MV-4-11 (cell line): ENCODE measurements at regions not wholly inside any gene's neighbourhood (a gene's known extent, or its start where the extent isn't known, plus 50 kb on each side); places are given as distances from the start of the nearest gene placed in this dataset.

Source experiments
- DNase-seq: peaks from one replicate; lab custom pipeline; 2025; lab: John Stamatoyannopoulos, UW

DNA sequence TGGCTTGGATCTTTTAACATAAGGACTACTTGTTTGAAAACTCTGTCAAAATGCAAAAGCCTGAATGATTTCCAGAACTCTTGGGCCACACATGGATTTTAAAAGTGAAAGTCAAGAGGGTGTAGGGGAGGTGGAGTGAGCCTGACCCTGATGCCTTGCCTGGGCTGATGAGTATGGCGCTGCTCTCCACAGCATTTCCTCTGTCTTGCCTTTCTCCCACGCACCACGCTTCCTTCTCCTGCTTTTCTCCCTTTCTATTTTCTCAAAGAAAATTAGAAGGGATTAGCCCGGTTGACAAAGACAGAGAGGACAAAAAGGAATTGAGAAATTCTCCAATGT is 207.0 kb upstream of the CCDC68 start:
- DNase-seq, result no peak

DNA sequence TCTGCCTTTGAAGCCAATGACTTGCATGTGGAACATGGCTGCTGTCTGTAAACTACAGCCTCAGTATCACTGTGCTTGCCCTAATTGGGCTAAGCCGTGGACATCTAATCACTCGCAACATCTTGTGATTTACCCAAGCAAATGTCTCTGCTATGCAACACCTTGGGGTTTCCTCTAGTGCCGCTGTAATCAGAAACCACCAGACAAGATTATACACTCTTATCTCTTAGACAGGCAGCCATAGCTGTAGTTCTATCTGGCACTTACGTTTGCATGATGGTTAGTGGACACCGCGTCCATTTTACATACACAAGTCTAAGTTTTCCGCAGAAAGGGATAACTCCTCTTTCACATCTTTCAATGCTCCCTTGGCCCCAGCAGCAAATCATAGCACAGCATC is 204.3 kb upstream of the CCDC68 start:
- DNase-seq, result no peak

DNA sequence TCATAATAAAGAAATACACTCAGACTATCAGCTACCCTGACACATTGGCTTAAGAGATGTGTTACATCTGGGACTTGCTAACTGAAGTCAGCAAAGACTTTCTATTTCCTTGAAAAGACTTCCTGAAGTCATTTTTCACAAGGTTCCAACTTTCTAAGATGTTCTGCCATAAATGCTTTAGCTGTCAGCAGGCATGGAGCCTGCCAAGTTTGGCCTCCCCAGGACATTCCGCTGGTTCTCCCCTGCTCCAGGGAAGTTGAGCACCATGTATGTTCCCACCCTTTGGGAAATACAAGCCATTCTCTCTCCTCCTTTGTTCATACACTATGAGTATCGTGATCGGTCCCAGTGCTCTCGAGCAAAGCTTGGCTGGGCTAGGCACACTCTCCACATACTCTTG is 202.7 kb upstream of the CCDC68 start:
- DNase-seq, result no peak

DNA sequence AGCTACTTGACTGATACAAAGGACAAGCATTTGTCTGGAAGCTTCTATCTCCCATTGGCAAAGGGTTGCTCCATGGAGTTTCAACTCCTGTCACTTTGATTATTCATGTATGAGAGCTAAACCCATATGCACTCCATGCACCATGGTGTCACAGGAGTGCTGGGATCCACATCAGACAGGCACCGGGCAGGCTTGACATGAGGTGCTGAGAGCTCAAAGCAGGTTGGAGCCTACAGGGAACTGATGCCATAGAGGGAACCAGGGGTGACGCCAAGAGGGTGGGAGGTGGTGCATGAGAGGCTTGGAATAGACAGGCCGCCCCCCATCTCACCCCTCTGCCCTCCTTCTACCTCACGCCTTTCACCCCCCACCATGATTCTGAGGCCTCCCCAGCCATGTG is 199.8 kb upstream of the CCDC68 start:
- DNase-seq, result no peak

DNA sequence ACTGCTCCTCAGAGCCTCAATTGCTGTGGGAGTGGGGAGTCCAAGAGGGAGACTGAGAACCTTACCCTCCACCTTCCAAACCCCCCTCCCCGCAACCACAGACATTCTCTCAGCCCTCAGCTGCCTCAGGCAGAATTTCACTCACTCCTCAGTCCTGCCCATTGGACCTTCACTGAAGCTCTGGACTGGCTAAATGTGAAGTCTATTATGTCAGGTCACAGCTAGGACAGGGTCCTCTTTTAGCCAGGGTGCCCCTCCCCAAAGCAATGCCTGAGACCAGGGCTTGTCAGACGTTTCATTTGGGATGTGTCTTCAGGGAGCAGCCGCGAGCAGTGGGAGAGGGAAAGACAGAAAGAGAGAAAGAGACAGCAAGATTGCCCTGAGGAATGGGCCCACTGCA is 199.3 kb upstream of the CCDC68 start:
- DNase-seq, result no peak

DNA sequence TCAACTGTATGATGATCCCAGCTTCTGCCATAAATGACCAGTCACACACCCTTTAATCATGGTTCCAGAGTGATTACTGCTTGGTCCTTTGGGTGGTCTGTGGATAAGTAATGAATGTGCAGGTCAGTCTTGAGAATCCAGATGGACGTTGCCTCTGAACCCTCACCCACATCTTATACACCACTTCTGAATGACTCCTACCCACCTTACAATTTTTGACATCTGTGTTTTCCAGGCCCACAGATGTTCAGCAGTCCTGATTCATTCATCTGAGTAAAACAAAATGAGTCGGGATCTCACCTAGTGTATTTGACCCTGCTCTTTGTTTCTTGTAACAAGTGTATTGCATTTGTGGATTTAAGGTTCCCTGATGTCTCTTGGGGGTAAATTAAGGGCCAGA is 194.1 kb upstream of the CCDC68 start:
- DNase-seq, result no peak

DNA sequence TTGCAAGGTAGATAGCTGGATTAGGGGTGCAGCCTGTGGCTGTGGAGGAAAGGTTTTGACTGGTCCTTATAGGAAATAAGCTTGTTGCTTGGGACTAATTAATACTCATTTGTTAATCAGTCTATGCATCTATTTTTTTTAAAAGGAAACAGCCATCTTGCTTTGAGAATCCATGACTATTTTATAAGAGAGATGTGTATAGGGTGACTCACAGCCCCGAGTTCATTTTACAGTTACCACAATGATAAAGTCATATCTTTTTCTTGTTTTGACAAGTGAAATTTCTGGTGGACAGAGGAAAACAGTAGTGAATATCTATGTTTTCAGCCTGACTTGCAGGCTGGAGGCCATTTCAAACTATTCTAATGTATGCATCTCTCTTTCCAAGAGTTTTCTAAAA is 193.5 kb upstream of the CCDC68 start:
- DNase-seq, result no peak

DNA sequence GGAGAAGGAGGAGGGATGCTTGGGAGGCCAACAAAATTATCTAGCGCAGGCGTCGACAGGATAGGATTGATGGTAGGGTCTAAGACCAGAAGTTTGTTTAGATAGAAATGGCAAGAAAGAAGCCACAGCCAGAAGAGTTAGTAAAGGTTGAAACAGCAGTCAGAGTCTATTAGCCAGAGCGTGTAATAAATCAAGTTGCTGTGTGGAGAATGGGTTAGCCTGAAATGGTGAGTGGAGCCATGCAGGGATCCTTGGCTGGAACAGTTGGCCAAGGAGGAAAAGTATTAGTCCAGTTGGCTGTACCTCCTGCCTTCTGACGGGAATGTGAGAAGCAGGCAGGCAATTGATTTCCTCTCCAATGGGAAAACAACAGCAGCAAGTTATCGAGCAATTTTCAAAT is 190.7 kb upstream of the CCDC68 start:
- no peak for DNase-seq

DNA sequence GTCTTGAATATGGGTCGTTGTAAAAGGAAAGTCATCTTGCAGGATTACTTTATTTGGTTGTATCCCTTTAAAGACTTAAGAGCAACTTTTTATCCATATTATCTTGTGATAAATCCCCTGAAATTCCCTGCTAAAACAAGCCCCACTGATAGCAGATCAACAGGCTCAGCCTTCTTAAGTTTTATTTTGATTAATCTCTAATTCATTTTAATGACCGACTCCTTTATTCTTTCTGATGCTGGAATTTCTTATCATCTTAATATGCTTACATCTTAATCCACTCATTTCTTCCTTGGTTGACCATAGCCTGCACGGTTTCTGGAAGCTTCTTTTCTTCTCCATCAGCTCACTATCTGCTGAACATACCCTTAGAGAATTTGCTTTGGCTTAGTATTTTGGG is 188.5 kb upstream of the CCDC68 start:
- DNase-seq, result no peak

DNA sequence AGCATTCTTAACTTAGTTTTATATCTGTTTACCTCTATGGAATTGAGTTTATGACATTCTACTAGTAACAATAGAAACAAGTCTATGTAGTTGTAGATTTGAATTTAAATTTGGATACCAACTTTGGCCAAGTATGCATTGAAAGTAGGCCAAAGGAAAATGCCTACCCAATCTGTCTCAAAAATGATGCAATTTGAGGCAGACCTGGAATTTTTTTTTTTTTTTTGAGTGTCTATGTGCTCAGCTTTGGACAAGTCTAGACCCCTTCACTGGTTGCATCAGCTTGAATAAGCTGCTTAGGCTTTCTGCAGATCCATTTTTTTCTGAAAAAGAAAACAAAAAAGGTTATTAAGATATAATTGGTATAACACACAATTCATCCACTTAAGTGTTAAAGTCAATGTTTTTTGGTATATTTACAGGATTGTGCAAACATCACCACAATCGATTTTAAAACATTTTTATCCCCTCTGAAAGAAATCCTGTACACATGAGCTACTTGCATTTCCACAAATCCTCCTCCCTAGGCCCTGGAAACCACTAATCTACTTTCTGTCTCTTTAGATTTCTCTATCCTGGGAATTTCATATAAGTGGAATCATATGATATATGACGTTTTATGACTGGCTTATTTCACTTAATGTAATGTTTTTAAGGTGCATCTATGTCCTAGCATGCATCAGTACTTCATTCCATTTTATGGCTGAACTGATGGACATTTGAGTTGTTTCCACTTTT is 185.1 kb upstream of the CCDC68 start:
- DNase-seq, result no peak

DNA sequence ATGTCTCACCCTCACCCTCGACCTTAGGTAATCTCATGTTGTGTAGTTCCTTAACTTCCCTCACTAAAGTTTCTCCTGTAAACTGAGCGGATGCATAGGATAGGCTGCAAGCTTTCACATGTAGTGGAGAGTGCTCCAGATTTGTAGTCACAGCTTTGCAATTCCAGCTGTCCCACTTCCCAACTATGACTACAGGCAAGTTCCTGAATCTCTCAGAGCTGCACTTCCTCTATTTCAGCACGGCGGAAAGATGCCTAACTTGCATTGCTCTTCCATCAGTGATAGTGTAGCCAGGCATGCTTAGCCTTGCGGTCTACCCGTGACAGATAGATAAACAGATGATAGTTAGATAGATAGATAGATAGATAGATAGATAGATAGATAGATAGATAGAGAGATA is 183.1 kb upstream of the CCDC68 start:
- DNase-seq, result peak; percentile 58

DNA sequence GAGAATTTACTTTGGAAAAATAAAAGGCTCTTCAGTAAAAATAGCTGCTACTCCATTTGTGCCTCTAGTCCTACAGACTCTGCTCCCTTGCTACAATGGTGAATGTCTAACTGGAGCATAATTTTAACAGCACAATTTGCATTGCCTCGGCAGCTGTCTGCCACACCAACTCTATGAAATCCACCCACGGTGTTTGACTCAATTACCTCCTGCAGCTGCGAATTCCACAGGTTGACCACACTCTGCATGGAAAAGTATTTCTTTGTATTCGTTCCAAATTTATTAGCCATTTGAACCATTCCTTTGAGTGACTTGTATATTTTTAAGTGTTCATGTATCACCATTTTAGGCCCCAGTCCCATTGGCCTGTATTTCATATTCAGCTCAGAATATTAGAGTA is 182.1 kb upstream of the CCDC68 start:
- no peak for DNase-seq

DNA sequence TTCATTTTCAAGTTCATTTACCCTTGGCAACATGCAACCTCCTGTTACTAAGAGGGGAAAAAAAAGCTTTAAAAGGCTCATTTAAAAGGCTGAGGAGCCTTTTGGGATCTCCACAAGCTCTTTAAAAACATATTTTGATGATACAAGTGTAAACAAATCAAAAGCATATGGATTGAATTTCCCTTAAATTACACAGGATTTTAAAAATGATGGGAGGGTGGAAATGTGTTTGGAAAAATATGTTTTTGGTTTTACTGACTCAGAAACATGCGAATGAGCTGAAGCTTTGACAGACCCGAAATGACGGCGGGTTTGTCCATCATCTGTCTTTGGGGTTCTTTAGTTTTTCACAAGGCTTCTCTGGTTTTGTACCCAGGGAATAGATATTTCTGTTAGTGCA is 180.6 kb upstream of the CCDC68 start:
- no peak for DNase-seq

DNA sequence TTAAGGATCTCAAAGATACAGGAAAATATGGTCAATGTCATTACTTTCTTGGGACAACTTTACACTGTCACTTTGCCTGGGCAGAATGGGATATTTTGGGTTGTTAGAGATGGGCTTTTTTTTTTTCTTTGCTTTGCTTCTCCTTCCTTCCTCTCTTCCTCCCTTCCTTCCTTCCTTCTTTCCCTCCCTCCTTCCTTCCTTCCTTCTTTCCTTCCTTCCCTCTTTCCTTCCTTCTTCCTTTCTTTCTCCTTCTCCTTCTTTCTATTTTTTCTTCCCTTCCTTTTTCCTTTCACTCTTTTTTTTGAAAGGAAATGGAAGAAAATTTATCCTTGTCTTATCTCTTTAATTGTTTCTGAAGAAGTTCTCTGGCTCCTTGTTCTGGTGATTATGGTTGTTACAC is 180.0 kb upstream of the CCDC68 start:
- no peak for DNase-seq

DNA sequence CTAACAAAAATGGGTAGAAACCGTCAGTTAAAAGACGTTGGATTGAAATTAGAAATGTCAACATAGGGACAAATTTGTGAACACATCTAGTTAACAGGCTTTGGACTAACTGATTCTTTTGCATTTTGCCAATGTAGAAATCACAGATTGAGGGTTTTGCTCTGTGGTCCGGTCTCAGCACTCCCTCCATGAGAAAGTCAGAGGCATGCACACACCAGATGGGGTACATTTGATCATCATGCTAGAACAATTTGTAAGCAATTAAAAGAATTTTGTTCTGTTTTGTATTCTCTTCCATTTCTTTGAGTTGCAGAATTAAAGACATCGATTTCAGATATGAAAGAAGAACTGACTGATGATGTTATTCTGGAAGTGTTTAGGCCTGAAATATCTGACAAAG is 179.1 kb upstream of the CCDC68 start:
- DNase-seq, result no peak

DNA sequence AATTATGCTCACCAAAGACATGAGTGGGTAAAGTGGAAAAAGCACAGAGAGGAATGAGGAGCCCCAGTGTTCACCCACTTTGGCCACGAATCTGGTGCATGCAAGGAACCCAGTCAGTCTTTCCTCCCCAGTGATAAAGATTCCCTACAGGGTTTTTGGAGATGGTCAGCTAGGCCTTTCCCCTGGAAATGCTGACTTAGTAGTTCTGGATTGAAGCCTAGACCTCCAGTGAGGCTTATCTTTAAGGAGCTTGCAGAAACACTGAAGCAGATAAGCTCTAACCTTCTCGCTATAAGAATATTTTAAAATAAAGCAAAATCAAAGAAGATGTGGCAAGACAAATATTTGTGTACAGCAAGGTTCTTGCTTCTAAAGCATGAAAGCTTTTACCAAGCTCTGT is 178.3 kb upstream of the CCDC68 start:
- DNase-seq, result no peak

DNA sequence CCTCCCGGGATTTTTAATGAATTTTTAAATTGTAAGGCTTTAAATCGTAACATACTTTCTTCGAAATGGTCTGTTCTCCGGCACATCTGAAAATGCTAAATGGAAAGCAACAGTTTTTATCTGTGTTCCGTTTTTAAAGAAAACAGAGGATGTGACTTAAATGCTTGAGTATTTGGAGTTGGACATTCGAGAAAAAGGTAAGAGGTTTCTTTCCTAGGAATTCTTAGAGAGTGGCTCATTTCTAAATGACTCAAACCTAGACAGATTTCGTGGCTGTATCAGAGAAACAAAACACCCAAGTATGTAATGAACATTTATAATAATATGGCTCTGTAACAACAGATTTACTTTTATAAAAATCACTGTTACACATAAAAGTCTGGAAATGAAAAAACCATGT is 177.6 kb upstream of the CCDC68 start:
- DNase-seq, result no peak

DNA sequence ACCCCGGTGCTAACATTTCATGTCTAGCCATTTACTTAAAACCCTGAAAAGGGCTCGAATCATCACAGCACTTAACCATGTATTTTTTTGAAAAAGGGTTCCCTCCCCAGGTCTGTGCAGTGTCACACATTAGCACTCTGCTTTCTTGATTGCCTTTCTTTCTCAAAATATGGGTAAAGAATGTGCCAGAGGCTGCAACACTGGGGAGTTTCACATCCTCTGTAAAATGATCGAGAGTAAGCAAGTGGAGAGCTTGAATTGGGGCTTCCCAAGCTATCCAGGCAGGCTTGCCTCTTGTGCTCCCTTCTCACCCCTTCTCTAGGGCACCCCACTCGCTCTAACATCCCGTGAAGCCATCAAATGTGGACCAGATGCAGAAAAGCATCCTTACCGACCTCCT is 177.0 kb upstream of the CCDC68 start:
- peak; percentile 30 for DNase-seq

DNA sequence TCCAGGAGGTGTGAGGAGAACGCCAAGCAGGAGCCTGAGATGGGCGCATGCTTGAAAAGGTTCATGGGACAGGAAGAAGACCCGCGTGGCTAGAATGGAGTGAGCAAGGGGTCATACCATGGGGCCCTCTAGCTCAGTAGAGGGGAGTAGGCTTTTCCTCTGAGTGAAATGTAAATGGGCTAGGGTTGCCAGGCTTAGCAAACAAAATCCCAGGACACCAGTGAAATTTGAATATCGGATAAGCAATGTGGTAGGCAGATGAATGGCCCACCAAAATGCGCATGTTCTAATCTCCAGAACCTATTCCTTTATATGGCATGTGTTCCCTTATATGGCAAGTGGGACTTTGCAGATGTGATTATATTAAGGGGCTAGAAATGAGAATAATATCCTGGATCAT is 174.1 kb upstream of the CCDC68 start:
- DNase-seq, result no peak

DNA sequence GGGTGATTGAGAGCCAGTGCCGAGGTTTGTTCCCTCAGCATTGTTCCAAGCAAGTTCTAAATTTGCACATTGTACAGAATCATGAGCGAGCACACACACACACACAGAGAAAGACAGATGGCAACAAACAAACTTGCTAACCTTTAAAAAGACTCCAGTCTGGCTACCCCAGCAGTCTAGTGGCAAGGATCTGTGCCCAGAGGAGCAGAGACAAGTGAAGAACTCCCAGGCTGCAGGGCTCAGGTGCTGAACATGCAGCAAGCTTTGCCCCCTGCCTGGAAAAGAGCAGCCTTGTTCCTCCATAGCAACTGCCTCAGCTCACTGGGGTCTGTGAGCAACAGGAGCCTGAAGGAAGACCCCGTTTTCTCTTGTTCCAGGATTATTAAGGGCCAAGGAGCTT is 169.2 kb upstream of the CCDC68 start:
- no peak for DNase-seq

DNA sequence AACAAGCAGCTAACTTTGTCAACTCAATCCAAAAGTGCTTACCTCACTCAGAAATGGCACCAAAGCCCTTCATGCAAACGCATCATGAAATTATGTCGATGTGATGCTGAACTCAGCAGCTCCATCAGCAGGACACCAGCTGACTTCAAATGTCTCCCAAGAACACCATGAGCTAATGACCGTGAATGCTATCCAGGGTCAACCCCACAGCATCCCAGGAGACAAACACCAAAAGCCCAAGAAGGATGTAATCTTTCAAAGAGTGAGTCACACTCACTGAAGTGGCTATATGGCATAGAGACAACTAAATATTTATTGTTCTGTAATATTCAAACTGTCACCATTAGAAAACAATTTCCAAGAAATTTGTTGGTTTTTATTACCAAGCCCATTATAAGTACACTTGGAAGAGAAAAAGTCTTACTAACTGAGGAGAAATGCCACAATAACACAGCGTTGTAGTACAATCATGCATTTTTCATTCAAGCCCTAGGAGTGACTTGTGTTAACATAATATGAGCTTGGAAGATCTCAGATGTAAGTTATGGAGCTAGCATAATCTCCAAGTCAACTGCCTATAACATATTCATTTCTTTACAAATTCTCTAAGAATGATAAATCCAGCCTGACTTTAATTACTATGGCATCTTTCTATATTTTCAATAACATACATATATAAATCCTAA is 165.0 kb upstream of the CCDC68 start:
- no peak for DNase-seq

DNA sequence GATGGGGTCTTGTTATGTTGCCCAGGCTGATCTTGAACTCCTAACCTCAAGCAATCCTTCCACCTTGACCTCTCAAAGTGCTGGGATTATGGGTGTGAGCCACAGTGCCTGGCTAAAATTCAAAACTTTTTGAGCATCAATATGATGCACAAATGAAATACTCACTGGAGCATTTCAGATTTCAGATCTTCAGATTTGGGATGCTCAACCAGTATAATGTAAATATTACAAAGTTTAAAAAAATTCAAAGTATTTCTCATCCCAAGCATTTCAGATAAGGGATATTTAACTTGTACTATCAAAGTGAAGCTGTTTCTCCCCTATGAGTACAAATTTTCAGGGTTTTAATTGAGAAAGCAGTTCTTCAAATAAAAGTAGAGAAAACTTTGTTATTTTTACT is 164.1 kb upstream of the CCDC68 start:
- DNase-seq, result no peak

DNA sequence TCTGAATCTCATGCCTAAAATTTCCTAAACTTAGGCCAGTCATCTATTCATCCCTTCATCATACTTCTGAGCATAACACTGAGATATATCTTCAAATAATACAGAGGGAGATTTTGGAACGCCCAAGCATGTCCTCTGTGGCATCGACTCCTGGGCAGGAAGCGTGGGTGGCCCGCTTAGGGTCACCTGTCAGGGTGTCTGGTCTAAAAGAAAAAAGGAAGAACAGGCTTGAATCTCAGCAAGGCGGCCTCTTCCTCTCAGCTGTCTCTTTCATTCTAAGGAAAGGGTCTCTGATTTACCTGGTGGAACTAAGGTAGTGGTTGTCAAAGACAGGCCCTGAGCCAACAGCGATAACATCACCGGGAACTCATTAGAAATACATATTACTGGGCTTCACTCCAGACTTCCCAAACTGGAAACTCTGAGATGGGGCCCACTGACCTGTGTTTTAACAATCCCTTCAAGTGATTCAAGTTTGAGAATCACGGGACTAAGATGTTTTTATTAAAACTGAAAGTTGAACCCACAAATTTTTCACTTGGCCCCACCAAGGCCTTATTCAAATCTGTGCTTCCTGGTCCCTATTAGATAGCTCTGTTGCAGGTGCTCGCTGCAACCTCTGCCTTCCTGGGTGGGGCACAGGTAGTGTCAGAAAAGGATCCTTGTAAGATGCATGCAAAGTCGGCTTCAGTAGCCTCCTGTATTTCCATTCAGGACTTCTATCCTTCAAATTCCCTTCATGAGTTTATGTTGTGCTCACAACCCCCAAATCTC is 162.3 kb upstream of the CCDC68 start:
- no peak for DNase-seq
